Astrocyte (in vitro differentiated cells and primary cell): ENCODE measurements at regions not wholly inside any gene's neighbourhood (a gene's known extent, or its start where the extent isn't known, plus 50 kb on each side); places are given as distances from the start of the nearest gene placed in this dataset.

Experiments
- DNase-seq: peaks from one replicate; pipeline ENCODE4 v3.0.0-alpha.2; 2010; ENCODE audit warnings: low read depth
- FAIRE-seq: peaks from 2 replicates; lab custom pipeline; 2011; peaks lifted over from hg19 to GRCh38; lab: Jason Lieb, UNC
- H2AFZ ChIP-seq: 2 replicates; pipeline ENCODE4 v1.6.0; 2012; ENCODE audit warnings: low read depth, low read length, inconsistent platforms
- H3K27ac ChIP-seq: 2 replicates; pipeline ENCODE4 v1.5.1; 2011; ENCODE audit warnings: low read depth, low read length, inconsistent platforms
- H3K27me3 ChIP-seq: 2 replicates; pipeline ENCODE4 v1.6.0; 2011; ENCODE audit warnings: low read length, inconsistent platforms; ENCODE audit not compliant: insufficient read depth
- H3K36me3 ChIP-seq: 2 replicates; pipeline ENCODE4 v1.5.1; 2011; ENCODE audit warnings: low read length, inconsistent platforms; ENCODE audit not compliant: insufficient read depth
- H3K4me1 ChIP-seq: 2 replicates; pipeline ENCODE4 v1.5.1; 2011; ENCODE audit warnings: low read length, inconsistent platforms; ENCODE audit not compliant: insufficient read depth
- H3K4me2 ChIP-seq: 2 replicates; pipeline ENCODE4 v1.6.0; 2012; ENCODE audit warnings: low read length, inconsistent platforms
- H3K4me3 ChIP-seq: 2 replicates; pipeline ENCODE4 v1.5.1; 2011; ENCODE audit warnings: low read depth, mild to moderate bottlenecking, low read length, inconsistent platforms; ENCODE audit not compliant: insufficient read depth
- H3K79me2 ChIP-seq: 2 replicates; pipeline ENCODE4 v1.6.0; 2012; ENCODE audit warnings: mild to moderate bottlenecking, low read length, inconsistent platforms; ENCODE audit not compliant: insufficient read depth
- H3K9ac ChIP-seq: 2 replicates; pipeline ENCODE4 v1.6.0; 2012; ENCODE audit warnings: mild to moderate bottlenecking, low read length, inconsistent platforms
- H3K9me3 ChIP-seq: 2 replicates; pipeline ENCODE4 v1.5.1; 2012; ENCODE audit warnings: low read depth, mild to moderate bottlenecking, low read length, inconsistent platforms; ENCODE audit not compliant: insufficient read depth
- H4K20me1 ChIP-seq: 2 replicates; pipeline ENCODE4 v1.6.0; 2012; ENCODE audit warnings: low read length, inconsistent platforms; ENCODE audit not compliant: insufficient read depth
- H3K27ac Mint-ChIP-seq: one replicate; pipeline ENCODE4 v1.8.0; 2021; ENCODE audit warnings: mild to moderate bottlenecking, mixed read lengths; ENCODE audit not compliant: unreplicated experiment
- H3K27me3 Mint-ChIP-seq: one replicate; pipeline ENCODE4 v1.8.0; 2021; ENCODE audit warnings: low read depth, mixed read lengths; ENCODE audit not compliant: unreplicated experiment
- H3K36me3 Mint-ChIP-seq: one replicate; pipeline ENCODE4 v1.8.0; 2021; ENCODE audit warnings: low read depth, mixed read lengths; ENCODE audit not compliant: unreplicated experiment
- H3K4me1 Mint-ChIP-seq: one replicate; pipeline ENCODE4 v1.8.0; 2021; ENCODE audit warnings: low read depth, mixed read lengths; ENCODE audit not compliant: unreplicated experiment
- H3K4me3 Mint-ChIP-seq: one replicate; pipeline ENCODE4 v1.8.0; 2021; ENCODE audit warnings: mild to moderate bottlenecking, moderate library complexity, mixed read lengths; ENCODE audit not compliant: unreplicated experiment
- H3K9me3 Mint-ChIP-seq: one replicate; pipeline ENCODE4 v1.8.0; 2021; ENCODE audit warnings: mild to moderate bottlenecking, mixed read lengths; ENCODE audit not compliant: unreplicated experiment
- CTCF ChIP-seq: IDR thresholded peaks from 2 replicates; pipeline ENCODE4 v1.5.1; 2011; ENCODE audit warnings: low read depth, mild to moderate bottlenecking, inconsistent platforms, low read length, moderate library complexity; ENCODE audit not compliant: insufficient read depth
- EZH2 ChIP-seq: IDR thresholded peaks from 2 replicates; pipeline ENCODE4 v1.6.1; 2012; ENCODE audit warnings: mild to moderate bottlenecking, low read length, inconsistent platforms; ENCODE audit not compliant: insufficient read depth

GRCh38 chr5:142391058-142391845 lies 66.4 kb upstream of the SPRY4 start:
- Histone ChIP-seq H3K4me3 (no peak overlapping the region), H3K9me3 (peaks cover 4% of the 10 kb centered on the region), H3K4me2 (no peak overlapping the region), H3K4me1 (peaks cover 22% of the 10 kb centered on the region), H2AFZ (no peak overlapping the region), H3K9ac (no peak overlapping the region), H4K20me1 (no peaks in the 10 kb centered on the region), H3K79me2 (no peaks in the 10 kb centered on the region), H3K36me3 (no peaks in the 10 kb centered on the region), H3K27ac (no peak overlapping the region), H3K27me3 (peaks cover 4% of the 10 kb centered on the region)
- Mint-ChIP-seq H3K36me3 (peaks cover 10% of the 10 kb centered on the region), H3K27me3 (peaks cover 9% of the 10 kb centered on the region), H3K4me3 (no peak overlapping the region), H3K4me1 (peaks cover 18% of the 10 kb centered on the region), H3K27ac (no peak overlapping the region), H3K9me3 (peaks cover 12% of the 10 kb centered on the region)
- TF ChIP-seq EZH2 (no peak), CTCF (no peak)
- no peak for DNase-seq
- FAIRE-seq: no peak

GRCh38 chr5:142390334-142390733 lies 65.5 kb upstream of the SPRY4 start:
- Histone ChIP-seq H4K20me1 (no peaks in the 10 kb centered on the region), H3K27ac (no peak overlapping the region), H3K9me3 (no peaks in the 10 kb centered on the region), H3K79me2 (no peaks in the 10 kb centered on the region), H3K36me3 (no peaks in the 10 kb centered on the region), H3K4me2 (no peak overlapping the region), H3K27me3 (peaks cover 4% of the 10 kb centered on the region), H3K4me3 (no peak overlapping the region), H3K9ac (no peak overlapping the region), H3K4me1 (peaks cover 25% of the 10 kb centered on the region), H2AFZ (no peak overlapping the region)
- FAIRE-seq (no peak), DNase-seq (no peak)
- peaks cover 9% of the 10 kb centered on the region for H3K27me3 Mint-ChIP-seq
- TF ChIP-seq EZH2: no peak
- TF ChIP-seq CTCF: no peak
- H3K9me3 Mint-ChIP-seq: peaks cover 4% of the 10 kb centered on the region
- H3K4me1 Mint-ChIP-seq: peaks cover 21% of the 10 kb centered on the region
- H3K27ac Mint-ChIP-seq: no peak overlapping the region
- no peak overlapping the region for H3K4me3 Mint-ChIP-seq
- H3K36me3 Mint-ChIP-seq: peaks cover 4% of the 10 kb centered on the region

GRCh38 chr5:142388696-142389095 lies 63.9 kb upstream of the SPRY4 start:
- Histone ChIP-seq H2AFZ (no peak overlapping the region), H3K27ac (no peak overlapping the region), H4K20me1 (no peaks in the 10 kb centered on the region), H3K4me3 (no peak overlapping the region), H3K9me3 (no peaks in the 10 kb centered on the region), H3K9ac (no peak overlapping the region), H3K4me2 (no peak overlapping the region), H3K79me2 (no peaks in the 10 kb centered on the region), H3K4me1 (peaks cover 25% of the 10 kb centered on the region), H3K36me3 (no peaks in the 10 kb centered on the region), H3K27me3 (peaks cover 4% of the 10 kb centered on the region)
- no peak overlapping the region for H3K4me3 Mint-ChIP-seq
- H3K4me1 Mint-ChIP-seq: peaks cover 25% of the 10 kb centered on the region
- no peak for TF ChIP-seq CTCF
- TF ChIP-seq EZH2: no peak
- peaks cover 9% of the 10 kb centered on the region for H3K27me3 Mint-ChIP-seq
- no peaks in the 10 kb centered on the region for H3K36me3 Mint-ChIP-seq
- DNase-seq (peak; percentile 29), FAIRE-seq (no peak)
- H3K27ac Mint-ChIP-seq: no peak overlapping the region
- no peaks in the 10 kb centered on the region for H3K9me3 Mint-ChIP-seq
